ENCODE measurements at regions not wholly inside any gene's neighbourhood (a gene's known extent, or its start where the extent isn't known, plus 50 kb on each side); places are given as distances from the start of the nearest gene placed in this dataset.

DNA sequence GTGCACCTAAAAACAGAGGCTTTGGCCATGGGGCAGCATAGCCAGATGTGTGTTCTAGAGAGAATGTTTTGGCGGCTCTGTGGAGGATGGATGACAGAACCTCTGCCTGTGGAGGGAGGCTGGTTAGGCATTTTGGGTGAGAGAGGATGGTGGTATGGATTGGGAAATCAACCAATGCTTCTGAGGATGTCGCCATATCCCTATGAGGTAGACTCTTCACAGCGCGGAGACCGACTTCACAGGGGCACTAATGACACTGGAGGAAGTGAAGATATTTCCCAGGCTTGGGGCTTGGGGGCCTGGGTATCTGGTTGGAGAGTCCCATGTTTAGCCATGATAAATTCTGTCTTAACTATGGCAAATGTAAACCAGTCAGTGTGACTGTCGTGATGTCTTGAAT lies 140.6 kb upstream of the KLF4 start:
- no peak for DNase-seq (ENCODE audit: low read depth, low spot score)

DNA sequence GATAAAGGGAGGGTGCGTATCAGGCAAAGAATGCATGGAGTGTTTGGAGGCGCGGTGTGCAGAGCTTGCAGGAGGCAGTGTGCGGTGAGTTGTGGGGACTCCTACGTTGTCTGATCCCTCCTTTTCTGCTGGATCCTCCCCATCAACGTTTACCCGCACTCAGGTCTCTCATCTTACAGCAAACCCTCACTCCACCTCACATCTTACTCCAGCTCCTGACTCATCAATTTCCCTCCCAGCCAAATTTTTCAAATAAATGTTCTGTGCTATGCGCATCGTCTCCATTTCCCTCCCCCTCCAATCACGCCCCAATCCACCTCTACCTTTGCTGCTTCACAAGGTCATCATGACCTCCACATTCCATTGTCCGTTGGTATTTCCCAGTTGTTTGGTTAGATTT lies 138.9 kb upstream of the KLF4 start:
- no peak for DNase-seq (ENCODE audit: low read depth, low spot score)

DNA sequence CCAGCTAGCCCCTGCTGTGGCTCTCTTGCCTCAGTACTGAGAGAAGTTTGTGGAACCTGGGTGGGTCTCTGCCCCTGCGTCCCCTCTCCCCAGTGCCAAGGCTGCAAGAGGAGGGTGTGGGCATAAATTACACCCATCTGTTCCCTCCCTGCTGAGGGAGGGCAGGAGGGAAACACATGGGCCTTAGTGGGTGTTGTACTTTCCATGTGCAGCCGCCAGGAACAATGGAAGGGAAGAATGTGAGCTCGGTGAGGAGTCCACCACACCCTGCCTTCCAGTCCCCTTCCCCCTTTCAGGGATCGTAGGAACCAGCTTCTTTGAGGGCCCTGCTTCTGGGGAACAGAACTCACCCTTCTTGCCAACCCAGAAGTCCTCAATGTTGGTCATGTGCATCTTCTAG lies 138.2 kb upstream of the KLF4 start:
- DNase-seq (ENCODE audit: low read depth, low spot score), result no peak

DNA sequence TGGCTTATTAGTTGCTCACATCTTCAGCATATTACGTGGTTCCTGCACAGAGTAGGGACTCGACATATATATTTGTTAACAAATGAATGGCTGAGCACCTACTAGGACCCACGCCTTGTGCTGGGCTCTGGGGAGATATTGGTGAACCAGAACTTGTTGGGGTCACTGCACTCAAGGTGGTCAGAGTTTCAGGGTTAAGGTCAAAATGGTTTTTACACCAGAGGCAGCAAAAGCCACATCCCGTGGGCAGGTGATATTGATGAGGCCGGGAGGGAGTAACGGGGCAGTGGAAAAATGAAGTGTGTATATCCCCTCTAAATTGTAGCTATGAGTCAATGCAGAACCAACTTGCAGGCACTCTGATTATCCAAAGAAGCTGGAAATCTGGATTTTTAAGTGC lies 136.5 kb upstream of the KLF4 start:
- no peak for DNase-seq (ENCODE audit: low read depth, low spot score)

DNA sequence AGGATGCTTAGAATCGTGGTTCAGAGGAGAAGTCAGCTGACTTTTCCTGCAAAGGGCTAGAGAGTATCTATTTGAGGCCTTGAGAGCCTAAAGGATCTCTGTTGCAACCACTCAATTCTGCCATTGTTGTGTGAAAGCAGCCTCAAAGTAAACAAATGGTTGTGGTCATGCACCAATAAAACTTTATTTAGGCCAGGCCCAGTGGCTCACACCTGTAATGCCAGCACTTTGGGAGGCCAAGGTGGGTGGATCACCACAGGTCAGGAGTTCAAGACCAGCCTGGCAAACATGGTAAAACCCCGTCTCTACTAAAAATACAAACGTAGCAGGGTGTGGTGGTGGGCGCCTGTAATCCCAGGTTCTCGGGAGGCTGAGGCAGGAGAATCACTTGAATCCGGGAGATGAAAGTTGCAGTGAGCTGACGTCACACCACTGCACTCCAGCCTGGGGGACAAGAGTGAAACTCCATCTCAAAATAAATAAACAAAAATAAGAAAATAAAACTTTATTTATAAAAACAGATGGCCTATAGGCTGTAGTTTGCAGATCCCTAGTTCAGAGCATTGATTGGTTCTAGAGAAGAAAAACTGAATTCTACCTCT lies 135.9 kb upstream of the KLF4 start:
- DNase-seq (ENCODE audit: low read depth, low spot score), result no peak

DNA sequence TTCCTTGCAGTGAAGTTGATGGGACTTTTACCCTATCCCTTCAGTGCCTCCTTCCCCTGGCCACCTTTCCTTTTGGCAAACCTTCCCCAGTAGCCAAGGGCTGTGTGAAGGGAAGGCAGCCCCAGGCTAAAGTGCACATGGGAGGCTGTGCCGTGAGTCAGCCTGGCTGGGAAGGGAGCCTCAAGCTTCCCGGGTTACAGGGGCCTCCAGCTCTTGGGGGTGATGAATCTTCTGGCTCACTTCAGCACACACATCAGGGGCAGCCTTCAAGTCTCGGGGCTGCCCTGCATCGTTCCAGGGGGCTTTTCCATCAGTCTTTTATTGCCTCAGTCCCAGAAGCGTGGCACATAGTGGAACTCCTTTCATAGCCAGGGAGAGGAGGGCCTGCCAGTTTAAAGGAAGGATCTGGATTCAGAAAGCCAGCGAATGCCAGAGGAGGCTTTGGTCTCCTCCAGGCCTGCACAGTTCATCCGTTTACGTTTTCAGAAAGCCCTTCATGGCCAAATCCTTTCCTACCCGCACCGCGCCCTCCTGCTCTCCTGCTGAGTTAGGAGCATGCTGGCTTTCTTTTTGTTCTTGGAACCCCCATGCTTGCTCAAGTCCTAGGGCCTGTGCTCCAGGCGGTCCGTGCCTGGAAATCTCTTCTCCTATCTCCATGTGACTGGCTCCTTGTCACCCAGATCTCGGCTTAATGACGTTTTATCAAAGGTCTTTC lies 134.8 kb upstream of the KLF4 start:
- no peak for DNase-seq (ENCODE audit: low read depth, low spot score)

DNA sequence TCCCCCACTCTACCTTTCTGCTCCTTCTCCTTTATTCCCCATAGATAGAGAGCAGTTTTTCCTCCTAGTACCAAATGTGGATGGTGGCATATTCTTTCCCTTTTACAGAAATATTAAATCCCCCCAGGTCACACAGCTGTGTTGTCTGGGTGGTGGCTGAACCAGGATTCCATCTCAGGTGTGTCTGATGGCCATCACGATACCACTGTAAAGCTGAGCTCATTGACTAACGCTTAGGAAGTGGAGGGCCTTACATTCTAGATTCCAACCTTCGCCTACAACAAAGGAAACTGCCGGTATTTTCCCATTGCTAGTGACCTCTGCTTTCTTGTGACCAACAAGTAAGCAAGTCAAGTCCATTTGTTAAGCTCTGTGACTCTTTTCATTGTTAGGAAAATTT lies 131.9 kb upstream of the KLF4 start:
- DNase-seq (ENCODE audit: low read depth, low spot score), result no peak

DNA sequence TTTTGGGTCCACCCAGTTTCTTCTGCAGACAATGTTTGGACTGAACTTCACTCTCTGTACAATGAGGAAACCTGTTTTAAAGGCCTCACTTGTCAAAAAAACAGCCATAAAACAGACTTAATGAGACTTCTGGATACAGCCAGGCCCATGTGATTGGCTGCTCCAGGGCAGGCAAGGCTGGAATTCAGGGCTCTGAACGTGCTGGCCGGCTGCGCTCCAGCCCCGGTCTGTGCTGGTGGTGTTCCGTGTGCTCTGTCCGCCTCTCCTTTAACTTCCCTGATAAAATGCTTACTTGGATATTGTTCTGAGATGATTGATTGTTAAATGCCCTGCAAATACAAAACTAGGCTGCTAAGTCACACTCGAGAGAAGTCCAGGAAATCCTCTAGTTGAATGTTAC lies 131.2 kb upstream of the KLF4 start:
- DNase-seq (ENCODE audit: low read depth, low spot score), result peak; percentile 51

DNA sequence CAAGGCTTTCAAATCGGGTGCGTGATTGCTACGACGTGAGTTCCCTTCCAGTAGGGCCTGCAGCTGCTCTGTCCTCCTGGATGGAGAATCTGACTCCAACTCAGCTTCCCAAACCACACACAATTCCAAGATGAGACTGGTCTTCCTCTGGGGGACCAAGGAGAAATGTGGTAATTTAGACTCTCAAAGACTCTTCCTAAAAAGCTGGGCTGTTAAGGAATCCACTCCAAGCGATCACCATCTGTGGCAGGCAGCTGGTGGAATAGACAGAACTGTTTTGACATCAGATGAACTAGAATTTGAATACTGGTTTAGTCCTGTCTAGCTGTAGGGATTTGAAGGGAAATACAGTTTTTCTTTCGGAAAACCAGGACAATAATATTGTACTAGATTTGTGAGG lies 130.7 kb upstream of the KLF4 start:
- no peak for DNase-seq (ENCODE audit: low read depth, low spot score)

DNA sequence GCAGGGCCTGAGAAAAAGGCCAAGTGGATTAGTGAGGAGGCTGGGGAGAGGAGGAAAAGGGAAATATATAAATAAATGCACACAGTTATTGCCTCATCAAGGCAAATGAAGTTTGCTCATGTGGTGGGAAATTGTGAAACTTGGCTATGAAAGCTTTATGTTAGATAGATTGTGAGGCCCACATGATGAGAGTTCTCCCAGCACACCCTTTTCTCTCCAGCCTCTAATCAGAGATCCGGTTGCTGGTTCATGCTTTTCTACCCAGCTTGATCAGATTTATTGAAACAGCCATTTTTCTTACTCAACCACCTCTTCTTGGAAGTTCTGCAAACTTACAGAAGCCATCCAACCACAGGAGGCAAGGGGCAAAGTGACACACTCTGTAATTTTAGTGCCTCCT lies 125.8 kb upstream of the KLF4 start:
- DNase-seq (ENCODE audit: low read depth, low spot score), result no peak

DNA sequence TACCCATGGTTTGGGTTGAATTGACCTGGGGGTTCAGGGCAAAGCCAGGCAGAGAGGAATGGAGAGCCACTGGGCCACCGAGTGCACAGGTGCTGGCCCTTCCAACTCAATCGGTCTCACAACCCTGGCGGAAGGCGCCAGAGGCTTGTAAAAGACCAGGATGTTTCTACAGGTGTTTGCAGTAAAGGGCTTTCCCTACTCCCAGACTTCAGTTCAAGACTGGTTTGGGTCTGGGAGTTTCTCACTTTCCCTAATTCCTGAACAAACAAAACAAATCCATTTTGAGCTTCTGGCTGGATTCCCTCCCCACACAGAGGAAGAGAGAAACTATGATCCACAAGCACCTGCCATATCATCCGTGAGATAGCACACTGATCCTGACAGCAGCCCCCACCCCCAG lies 125.2 kb upstream of the KLF4 start:
- DNase-seq (ENCODE audit: low read depth, low spot score), result no peak

DNA sequence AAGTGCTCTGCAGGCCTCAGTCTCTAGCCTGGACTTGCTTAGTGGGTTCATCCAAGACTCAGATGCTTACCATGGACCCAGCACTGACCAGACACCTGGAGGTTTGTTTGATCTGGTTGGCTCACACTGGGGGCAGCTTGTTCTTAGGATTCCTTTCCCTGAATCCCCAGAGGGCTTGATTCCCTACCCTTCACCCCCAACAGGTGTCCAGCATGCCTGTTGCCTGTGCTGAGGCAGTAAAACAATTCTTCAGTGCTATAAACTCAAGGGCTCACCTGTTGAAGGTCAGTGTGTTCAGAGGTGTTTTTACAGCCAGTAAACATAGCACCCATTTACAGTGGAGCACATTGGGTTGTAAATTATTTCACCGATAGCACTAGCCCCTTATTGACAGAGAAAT lies 123.8 kb upstream of the KLF4 start:
- peak; percentile 32 for DNase-seq (ENCODE audit: low read depth, low spot score)

DNA sequence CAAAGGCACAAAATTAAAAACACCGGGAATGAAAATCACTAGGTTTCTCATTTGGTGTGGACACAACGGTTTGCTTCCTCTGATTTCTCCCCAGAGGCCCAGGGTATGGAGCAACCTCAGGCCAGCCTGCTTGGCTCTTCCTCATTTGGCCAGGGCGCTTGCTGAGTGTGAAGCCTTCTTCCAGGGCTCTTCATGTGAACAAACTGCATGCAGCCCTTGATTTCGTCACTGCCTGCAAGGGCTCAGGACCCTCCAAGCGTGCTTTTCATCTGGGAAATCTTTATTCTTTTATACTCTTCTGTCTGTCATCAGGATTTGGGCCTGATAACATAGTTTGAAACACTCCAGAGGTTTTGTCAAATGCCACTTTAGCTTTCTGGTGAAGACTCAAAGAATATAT lies 122.6 kb upstream of the KLF4 start:
- DNase-seq (ENCODE audit: low read depth, low spot score), result no peak

DNA sequence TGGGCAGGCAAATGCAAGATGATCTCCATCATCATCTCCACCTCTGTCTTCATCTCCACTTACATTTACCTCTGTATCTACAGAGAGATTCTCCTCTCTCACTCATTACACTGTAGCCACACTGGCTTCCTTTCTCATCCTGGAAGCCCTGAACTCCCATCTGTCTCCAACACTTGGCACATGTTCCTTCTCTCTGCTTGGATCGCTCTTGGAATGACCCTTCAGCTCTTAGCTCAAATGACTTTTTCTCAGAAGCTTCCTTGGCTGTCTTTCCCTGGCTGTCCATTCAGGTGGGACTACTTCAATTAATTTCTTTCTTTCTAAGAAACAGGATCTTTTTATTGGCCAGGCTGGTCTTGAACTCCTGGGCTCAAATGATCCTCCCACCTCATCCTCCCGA lies 120.0 kb upstream of the KLF4 start:
- no peak for DNase-seq (ENCODE audit: low read depth, low spot score)

DNA sequence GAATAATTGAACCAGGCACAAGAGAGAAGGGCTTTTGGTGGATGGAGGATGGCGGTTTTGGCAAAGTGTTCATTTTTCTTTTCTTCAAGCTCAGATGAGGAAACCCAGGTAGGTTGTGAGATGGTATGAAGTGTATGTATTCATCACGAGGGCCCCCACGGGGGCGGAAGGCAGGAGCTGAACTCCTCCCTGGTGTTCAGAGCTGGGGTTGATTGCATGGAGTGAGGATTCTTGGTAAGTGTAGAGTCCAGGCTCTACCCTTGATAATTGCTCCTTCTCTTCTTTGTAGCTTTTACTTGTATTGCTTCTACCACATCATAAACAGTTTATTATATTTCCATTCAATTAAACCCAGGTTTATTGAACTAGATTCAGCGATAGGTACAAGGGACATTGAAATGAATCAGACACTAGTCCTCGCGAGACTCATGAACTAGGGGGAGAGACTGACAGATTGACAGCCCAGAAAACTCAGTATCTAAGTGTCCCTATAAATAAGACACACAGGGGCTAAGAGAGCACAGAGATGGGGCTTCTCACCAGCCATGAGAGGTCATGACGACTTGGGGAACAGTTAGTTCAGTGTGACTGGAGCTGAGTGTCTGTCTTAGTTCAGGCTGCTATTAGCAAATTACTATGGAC lies 116.7 kb upstream of the KLF4 start:
- no peak for DNase-seq (ENCODE audit: low read depth, low spot score)

DNA sequence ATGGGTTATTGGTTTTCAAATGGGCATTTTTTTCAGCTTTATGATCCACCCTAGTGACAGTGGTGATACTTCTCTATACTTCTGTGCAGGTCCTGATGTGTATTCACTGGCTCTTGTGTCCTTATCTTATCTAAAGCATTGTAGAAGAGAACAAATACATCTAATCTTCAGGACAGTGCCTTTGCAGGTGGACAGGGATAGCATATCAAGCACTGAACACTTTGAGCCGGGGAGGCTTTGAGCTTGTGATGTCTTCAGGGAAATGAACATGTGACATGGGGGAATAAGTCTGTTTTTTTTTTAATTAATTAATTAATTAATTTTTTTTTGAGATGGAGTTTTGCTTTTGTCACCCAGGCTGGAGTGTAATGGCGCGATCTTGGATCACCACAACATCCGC lies 115.5 kb upstream of the KLF4 start:
- DNase-seq (ENCODE audit: low read depth, low spot score), result no peak

DNA sequence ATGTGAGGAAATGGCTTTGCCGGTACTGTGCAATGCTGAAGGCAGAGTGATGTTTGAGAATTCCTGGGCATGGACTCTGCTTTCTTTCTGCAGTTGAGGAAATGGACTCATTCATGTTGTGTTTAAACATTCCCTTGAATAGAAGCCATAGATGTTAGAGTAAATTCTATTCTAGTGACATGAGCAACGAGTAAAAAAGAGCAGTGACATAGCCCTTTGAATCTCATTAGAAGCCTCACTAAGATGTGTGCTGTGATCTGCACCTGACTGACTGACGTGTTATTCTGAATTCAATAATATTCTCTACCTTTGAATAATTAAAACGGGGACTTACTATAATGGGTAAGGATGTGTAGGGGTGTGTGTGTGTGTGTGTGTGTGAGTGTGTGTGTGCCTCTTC lies 113.7 kb upstream of the KLF4 start:
- no peak for DNase-seq (ENCODE audit: low read depth, low spot score)

DNA sequence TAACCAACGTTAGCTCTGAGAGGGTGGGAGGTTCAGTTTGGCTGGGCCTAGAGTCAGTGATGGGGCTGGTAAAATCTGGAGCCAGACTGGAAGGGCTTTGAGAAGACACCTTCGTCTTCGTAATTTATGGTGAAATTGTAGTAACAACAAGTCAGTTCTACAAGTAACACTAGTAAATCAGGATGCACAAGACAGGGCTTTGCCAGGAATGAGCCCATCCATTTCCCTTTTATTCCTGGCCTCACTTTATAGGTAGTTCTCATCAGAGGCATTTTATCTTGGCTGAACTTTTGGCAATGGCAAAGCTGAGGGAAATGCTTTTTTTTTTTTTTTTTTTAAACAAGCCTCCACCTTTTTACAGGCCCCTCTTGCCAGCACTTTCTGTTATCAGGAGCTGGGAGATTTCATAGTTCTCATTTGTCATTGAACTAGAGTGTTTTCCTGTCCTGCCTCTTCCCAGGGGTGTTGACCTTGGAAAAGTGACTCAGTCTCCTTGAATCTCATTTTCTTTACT lies 110.5 kb upstream of the KLF4 start:
- no peak for DNase-seq (ENCODE audit: low read depth, low spot score)

DNA sequence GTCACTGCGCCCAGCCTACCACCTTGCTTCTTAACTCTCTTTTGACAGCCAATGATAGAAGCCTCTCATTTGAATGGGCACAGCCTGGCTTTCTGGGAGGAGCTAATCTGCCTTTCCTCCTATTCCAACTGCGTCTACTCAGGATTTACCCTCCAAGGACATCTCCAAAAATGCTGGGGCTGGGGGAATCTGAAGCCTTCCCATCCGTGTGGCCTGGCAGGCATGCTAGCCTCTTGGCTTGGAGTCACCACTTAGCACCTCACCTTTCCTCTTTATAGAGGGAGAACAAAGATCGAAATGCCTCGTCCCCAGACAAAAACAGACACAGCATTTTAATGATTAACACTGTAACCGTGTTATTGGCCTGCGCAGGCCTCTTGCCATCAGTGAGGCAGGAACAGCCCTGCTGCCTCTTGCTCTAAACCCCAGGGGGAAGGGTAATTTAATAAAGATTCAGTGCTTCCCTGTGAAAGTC lies 108.2 kb upstream of the KLF4 start:
- peak; percentile 9 for DNase-seq (ENCODE audit: low read depth, low spot score)

DNA sequence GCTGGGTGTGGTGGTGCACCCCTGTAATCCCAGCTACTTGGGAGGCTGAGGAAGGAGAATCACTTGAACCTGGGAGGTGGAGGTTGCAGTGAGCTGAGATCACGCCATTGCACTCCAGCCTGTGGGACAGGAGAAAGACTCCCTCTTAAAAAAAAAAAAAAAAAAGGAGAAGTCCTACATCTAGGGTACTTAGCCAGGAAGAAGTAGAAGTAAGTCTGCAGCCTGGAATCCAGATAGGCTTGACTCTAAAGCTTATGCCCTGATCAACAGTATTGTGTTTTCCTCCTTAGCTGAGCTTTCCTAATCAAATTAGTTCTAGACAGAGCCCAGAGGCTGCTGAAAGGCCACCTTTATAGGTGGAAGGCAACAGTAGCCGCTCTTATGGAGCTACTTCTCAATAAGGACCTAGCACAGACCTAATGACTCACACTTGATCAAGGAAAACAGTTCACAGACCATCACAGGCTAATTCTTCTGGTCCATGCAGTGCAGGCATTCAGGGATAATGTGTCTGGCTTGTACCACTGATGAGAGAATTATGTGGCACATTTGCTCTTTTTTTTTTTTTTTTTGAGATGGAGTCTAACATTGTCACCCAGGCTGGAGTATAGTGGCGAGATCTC lies 105.5 kb upstream of the KLF4 start:
- no peak for DNase-seq (ENCODE audit: low read depth, low spot score)

DNA sequence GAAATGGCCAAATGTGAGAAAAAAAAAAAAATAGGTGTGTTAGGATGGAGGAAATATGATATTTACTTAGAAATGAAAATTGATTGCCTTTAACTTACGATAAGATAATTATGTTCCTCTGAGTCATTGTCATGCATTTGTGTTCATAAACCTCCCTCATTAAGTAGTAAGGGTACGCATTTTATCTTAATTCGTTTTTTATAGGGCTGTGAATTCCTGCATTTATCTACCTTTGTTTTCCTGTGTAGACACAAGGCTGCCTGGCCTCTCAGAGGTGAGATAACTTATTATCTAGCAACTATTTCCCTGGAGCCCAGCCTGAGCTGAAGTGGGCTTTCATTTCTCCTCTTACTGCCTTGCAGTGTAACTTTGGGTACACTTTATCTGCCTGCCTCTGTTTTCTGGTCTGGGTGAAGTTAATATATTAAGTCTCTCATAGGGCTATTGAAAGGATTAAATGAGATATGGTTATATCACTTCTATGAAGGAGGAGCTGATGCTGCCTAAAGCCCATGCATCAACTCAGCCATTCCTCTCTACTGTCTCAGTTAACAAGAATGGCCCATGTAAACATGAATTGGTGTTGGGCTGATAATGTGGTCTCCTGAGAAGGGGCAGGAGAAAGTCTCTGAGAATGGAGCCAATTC lies 103.8 kb upstream of the KLF4 start:
- no peak for DNase-seq (ENCODE audit: low read depth, low spot score)

DNA sequence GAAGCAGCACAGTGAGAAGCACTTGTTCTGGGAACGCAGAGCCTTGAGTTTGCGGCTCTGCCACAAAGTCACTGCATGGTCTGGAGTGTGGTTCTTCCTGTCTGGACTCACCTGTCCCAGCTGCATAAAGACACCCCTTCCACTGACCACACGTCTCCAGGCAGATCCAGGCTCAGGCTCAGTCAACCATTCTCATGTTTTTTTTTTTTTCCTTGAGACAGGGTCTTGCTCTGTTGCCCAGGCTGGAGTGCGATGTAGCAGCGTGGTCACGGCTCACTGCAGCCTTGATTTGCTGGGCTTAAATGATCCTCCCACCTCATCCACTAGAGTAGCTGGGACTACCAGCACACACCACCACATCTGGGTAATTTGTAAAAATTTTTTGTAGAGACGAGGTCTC lies 102.9 kb upstream of the KLF4 start:
- no peak for DNase-seq (ENCODE audit: low read depth, low spot score)
